H1 (cell line): ENCODE measurements at regions not wholly inside any gene's neighbourhood (a gene's known extent, or its start where the extent isn't known, plus 50 kb on each side); places are given as distances from the start of the nearest gene placed in this dataset.

Experiments used
- CTCF ChIA-PET: fragments of 300-600 bp; sonication (Branson Sonifier 250); formaldehyde crosslinking; loops from one replicate; lab custom pipeline; 2021; ENCODE audit not compliant: partially characterized antibody; lab: Charles Lee
- POLR2A ChIA-PET: fragments of 300-600 bp; sonication (Branson Sonifier 250); formaldehyde crosslinking; loops from one replicate; lab custom pipeline; 2021; ENCODE audit warnings: inconsistent platforms; ENCODE audit not compliant: partially characterized antibody; lab: Charles Lee
- DNase-seq, 2 experiments: peaks; one replicate each; pipeline versions ENCODE4 v3.0.0 to v3.0.0-alpha.2; 2010 to 2022; ENCODE audit warnings: low spot score in 2 of 2, low read depth in 1 of 2, mixed read lengths in 1 of 2
- FAIRE-seq: peaks from 2 replicates; lab custom pipeline; 2011; peaks lifted over from hg19 to GRCh38; lab: Jason Lieb, UNC
- H2AFZ ChIP-seq: 2 replicates; pipeline ENCODE4 v1.8.1; 2012; ENCODE audit warnings: low read length, inconsistent platforms
- H2AK5ac ChIP-seq: 2 replicates; pipeline ENCODE4 v1.6.1; 2013; ENCODE audit warnings: low read depth, low read length
- H2BK120ac ChIP-seq: replicated peaks from 2 replicates; pipeline ENCODE3; 2013; ENCODE audit warnings: low read depth, low read length, inconsistent platforms
- H2BK12ac ChIP-seq: 2 replicates; pipeline ENCODE4 v1.6.1; 2013; ENCODE audit warnings: low read depth, low read length
- H2BK15ac ChIP-seq: 2 replicates; pipeline ENCODE4 v1.6.1; 2013; ENCODE audit warnings: low read length
- H2BK20ac ChIP-seq: 2 replicates; pipeline ENCODE4 v1.6.1; 2013; ENCODE audit warnings: low read length
- H2BK5ac ChIP-seq: 2 replicates; pipeline ENCODE4 v1.6.1; 2013; ENCODE audit warnings: low read depth, low read length
- H3K14ac ChIP-seq: 2 replicates; pipeline ENCODE4 v1.6.1; 2013; ENCODE audit warnings: inconsistent platforms; ENCODE audit not compliant: insufficient read length
- H3K18ac ChIP-seq: 2 replicates; pipeline ENCODE4 v1.6.1; 2013; ENCODE audit warnings: low read length; ENCODE audit errors: extremely low read depth
- H3K23ac ChIP-seq: 2 replicates; pipeline ENCODE4 v1.6.1; 2013; ENCODE audit warnings: inconsistent platforms; ENCODE audit not compliant: insufficient read length
- H3K23me2 ChIP-seq: 2 replicates; pipeline ENCODE4 v1.6.1; 2013; ENCODE audit warnings: low read depth, low read length
- H3K27ac ChIP-seq: 2 replicates; pipeline ENCODE4 v1.6.1; 2011; ENCODE audit warnings: low read depth, low read length, inconsistent platforms
- H3K27me3 ChIP-seq, 4 experiments: replicated peaks in 1 of 4; 1 replicate in 1 of 4; 2 replicates in 3 of 4; pipeline versions ENCODE4 v1.6.1 to v1.8.1; 2011 to 2013; ENCODE audit warnings: low read length in 3 of 4, mild to moderate bottlenecking in 3 of 4, inconsistent platforms in 2 of 4, mixed read lengths in 2 of 4, moderate library complexity in 1 of 4; ENCODE audit not compliant: control insufficient read depth in 3 of 4, insufficient read depth in 3 of 4; ENCODE audit errors: extremely low read depth in 1 of 4
- H3K36me3 ChIP-seq, 4 experiments: 2 replicates each; pipeline versions ENCODE4 v1.6.1 to v1.8.1; 2011 to 2013; ENCODE audit warnings: mild to moderate bottlenecking in 4 of 4, low read length in 3 of 4, moderate library complexity in 2 of 4, control low read depth in 1 of 4, inconsistent platforms in 1 of 4; ENCODE audit not compliant: insufficient read depth in 4 of 4, control insufficient read depth in 2 of 4
- H3K4ac ChIP-seq: replicated peaks from 2 replicates; pipeline ENCODE3; 2013; ENCODE audit warnings: low read length, low read depth, mixed read lengths, inconsistent platforms; ENCODE audit not compliant: insufficient read length
- H3K4me1 ChIP-seq, 4 experiments: replicated peaks in 1 of 4; 1 replicate in 1 of 4; 2 replicates in 3 of 4; pipeline versions ENCODE4 v1.6.1 to v1.8.1; 2011 to 2013; ENCODE audit warnings: low read length in 3 of 4, inconsistent platforms in 2 of 4, mixed read lengths in 1 of 4; ENCODE audit not compliant: insufficient read depth in 4 of 4, control insufficient read depth in 3 of 4
- H3K4me2 ChIP-seq, 2 experiments: 2 replicates each; pipeline versions ENCODE4 v1.6.1 to v1.8.1; 2011 to 2013; ENCODE audit warnings: low read depth in 2 of 2, low read length in 2 of 2, control low read depth in 1 of 2, inconsistent platforms in 1 of 2, mild to moderate bottlenecking in 1 of 2; ENCODE audit not compliant: insufficient read depth in 1 of 2
- H3K4me3 ChIP-seq, 4 experiments: fragments of 200-600, 300-600 bp in 1 of 4; sonication (generic), shearing (Covaris generic), sonication (Bioruptor Twin) in 1 of 4; 2 replicates each; pipeline versions ENCODE4 v1.5.1 to v1.8.1; 2011 to 2016; ENCODE audit warnings: low read length in 4 of 4, low read depth in 3 of 4, control low read depth in 2 of 4, inconsistent platforms in 2 of 4, mild to moderate bottlenecking in 2 of 4, mixed read lengths in 1 of 4, moderate library complexity in 1 of 4; ENCODE audit not compliant: insufficient read depth in 2 of 4; ENCODE audit errors: extremely low read depth in 1 of 4
- H3K56ac ChIP-seq: replicated peaks from 2 replicates; pipeline ENCODE3; 2013; ENCODE audit warnings: low read depth, mild to moderate bottlenecking, mixed read lengths, low read length, inconsistent platforms; ENCODE audit not compliant: insufficient read length
- H3K79me1 ChIP-seq: 2 replicates; pipeline ENCODE4 v1.6.1; 2013; ENCODE audit warnings: low read depth, low read length, control low read depth
- H3K79me2 ChIP-seq, 2 experiments: 2 replicates each; pipeline versions ENCODE4 v1.6.1 to v1.8.1; 2012 to 2013; ENCODE audit warnings: low read length in 2 of 2, mild to moderate bottlenecking in 2 of 2, inconsistent platforms in 1 of 2; ENCODE audit not compliant: insufficient read depth in 2 of 2, control insufficient read depth in 1 of 2
- H3K9ac ChIP-seq, 4 experiments: replicated peaks in 1 of 4; 1 replicate in 1 of 4; 2 replicates in 3 of 4; pipeline versions ENCODE4 v1.6.1 to v1.8.1; 2011 to 2013; ENCODE audit warnings: low read depth in 3 of 4, low read length in 3 of 4, control low read depth in 2 of 4, mild to moderate bottlenecking in 2 of 4, moderate library complexity in 2 of 4, inconsistent platforms in 1 of 4; ENCODE audit errors: extremely low read depth in 1 of 4
- H3K9me3 ChIP-seq, 2 experiments: 2 replicates each; pipeline versions ENCODE4 v1.6.1 to v1.8.1; 2012 to 2013; ENCODE audit warnings: mild to moderate bottlenecking in 2 of 2, moderate library complexity in 2 of 2, control low read depth in 1 of 2, inconsistent platforms in 1 of 2, low read depth in 1 of 2, low read length in 1 of 2, mixed read lengths in 1 of 2; ENCODE audit not compliant: insufficient read depth in 2 of 2
- H4K20me1 ChIP-seq, 2 experiments: replicated peaks in 1 of 2; 2 replicates each; pipeline versions ENCODE3 to v1.8.1; 2011 to 2013; ENCODE audit warnings: inconsistent platforms in 2 of 2, low read length in 2 of 2, mild to moderate bottlenecking in 1 of 2; ENCODE audit not compliant: insufficient read depth in 2 of 2, control insufficient read depth in 1 of 2
- H4K5ac ChIP-seq: 2 replicates; pipeline ENCODE4 v1.6.1; 2013; ENCODE audit warnings: low read length, low read depth, mixed read lengths, inconsistent platforms; ENCODE audit not compliant: insufficient read length
- H4K8ac ChIP-seq: 2 replicates; pipeline ENCODE4 v1.8.0; 2013; ENCODE audit warnings: mild to moderate bottlenecking, moderate library complexity, low read length, inconsistent platforms; ENCODE audit not compliant: insufficient read depth; ENCODE audit errors: extremely low read depth
- H4K91ac ChIP-seq: replicated peaks from 2 replicates; pipeline ENCODE3; 2013; ENCODE audit warnings: low read length, mixed read lengths, inconsistent platforms; ENCODE audit not compliant: insufficient read length
- CBX5 ChIP-seq: fragments of 300-800, 300-1000 bp; sonication (generic); IDR thresholded peaks from 2 replicates; pipeline ENCODE4 v1.7.1; 2016; ENCODE audit warnings: antibody characterized with exemption, low read length, low read depth
- CHD1 ChIP-seq: IDR thresholded peaks from 2 replicates; pipeline ENCODE4 v1.6.1; 2012; ENCODE audit warnings: low read depth, low read length, improper control_type of control experiment
- GTF2F1 ChIP-seq: IDR thresholded peaks from 2 replicates; pipeline ENCODE4 v1.6.1; 2012; ENCODE audit warnings: low read depth, low read length, improper control_type of control experiment, borderline replicate concordance
- JUND ChIP-seq: IDR thresholded peaks from 2 replicates; pipeline ENCODE4 v1.6.1; 2011; ENCODE audit warnings: mild to moderate bottlenecking, improper control_type of control experiment, low read length
- KDM5A ChIP-seq: fragments of 200-600 bp; IDR thresholded peaks from 2 replicates; pipeline ENCODE4 v1.7.1; 2012; ENCODE audit warnings: mild to moderate bottlenecking, low read length, inconsistent platforms, mixed read lengths
- MAX ChIP-seq: IDR thresholded peaks from 2 replicates; pipeline ENCODE4 v1.6.1; 2012; ENCODE audit warnings: inconsistent platforms
- RBBP5 ChIP-seq: IDR thresholded peaks from 2 replicates; pipeline ENCODE4 v1.7.1; 2012; ENCODE audit warnings: low read depth, mild to moderate bottlenecking, inconsistent platforms, low read length, moderate library complexity, borderline replicate concordance
- RFX5 ChIP-seq: IDR thresholded peaks from 2 replicates; pipeline ENCODE4 v1.6.1; 2011; ENCODE audit warnings: low read depth, low read length, improper control_type of control experiment, borderline replicate concordance
- SIRT6 ChIP-seq: IDR thresholded peaks from one replicate; pipeline ENCODE4 v1.7.1; 2012; ENCODE audit warnings: low read length, inconsistent platforms
- SIX5 ChIP-seq: IDR thresholded peaks from 2 replicates; pipeline ENCODE4 v1.6.1; 2011; ENCODE audit warnings: mild to moderate bottlenecking, low read depth, low read length
- SUZ12 ChIP-seq: fragments of 200-600 bp; sonication (generic); IDR thresholded peaks from 2 replicates; pipeline ENCODE4 v1.6.1; 2012; ENCODE audit warnings: mild to moderate bottlenecking, inconsistent platforms, low read length, moderate library complexity, mixed read lengths
- TAF7 ChIP-seq: optimal IDR thresholded peaks from 2 replicates; pipeline ENCODE3; 2011; ENCODE audit warnings: low read depth, mild to moderate bottlenecking, inconsistent platforms, low read length, moderate library complexity, borderline replicate concordance
- WGBS, 2 experiments: shearing (Covaris generic) in 1 of 2; methylation state at CpG; one replicate each; pipeline versions ENCODE4 v1.1.6 to v1.1.7; 2013 to 2015; ENCODE audit warnings: low lambda C conversion rate in 2 of 2, mixed read lengths in 2 of 2, inconsistent platforms in 1 of 2, low coverage in 1 of 2, missing lambda C conversion rate in 1 of 2; ENCODE audit not compliant: insufficient replicate concordance in 2 of 2, insufficient coverage in 1 of 2, insufficient read length in 1 of 2; ENCODE audit errors: extremely low coverage in 1 of 2, missing lambda C conversion rate in 1 of 2; 5-methylcytosine and 5-hydroxymethylcytosine counted together

GRCh38 chr20:23267909-23268308 is 82.7 kb upstream of the NXT1 start:
- Histone ChIP-seq H3K79me1 (no peaks in the 10 kb centered on the region), H3K9ac (no peak overlapping the region), H2AFZ (no peak overlapping the region), H2BK12ac (no peak overlapping the region), H3K4me2 (no peak overlapping the region), H3K9me3 (peaks cover 8 to 20% of the 10 kb centered on the region in 2 experiments; a peak in 2 of 4 replicates), H3K23me2 (no peaks in the 10 kb centered on the region), H4K91ac (no peak overlapping the region), H3K4me1 (no peaks in the 10 kb centered on the region; a peak in 2 of 7 replicates), H2AK5ac (no peak overlapping the region), H4K8ac (no peak overlapping the region), H2BK15ac (no peak overlapping the region), H3K4ac (no peak overlapping the region), H4K20me1 (no peaks in the 10 kb centered on the region), H3K4me3 (no peak overlapping the region), H2BK5ac (no peak overlapping the region), H2BK120ac (no peak overlapping the region), H3K23ac (no peak overlapping the region), H4K5ac (no peak overlapping the region), H3K27ac (no peak overlapping the region), H3K56ac (no peak overlapping the region), H3K79me2 (no peaks in the 10 kb centered on the region), H3K27me3 (no peaks in the 10 kb centered on the region; a peak in 2 of 7 replicates), H2BK20ac (no peak overlapping the region), H3K18ac (no peak overlapping the region), H3K14ac (no peak overlapping the region), H3K36me3 (no peaks in the 10 kb centered on the region)
- CTCF ChIA-PET = interaction anchor here (0.5 to 1.6 kb wide), 3 partner anchors 22 to 418 kb away, joined by 3 to 4 read pairs (median 3); no protein-coding TSS in a partner anchor
- no peak for FAIRE-seq
- no peak for DNase-seq
- WGBS, 2 experiments = 79% methylated on average over 2 of the region's 2 CpGs; no CpG with 5 or more reads in 1 of the 2 experiments
- POLR2A ChIA-PET = no interaction called here
- TF ChIP-seq JUND (no peak), RBBP5 (no peak), MAX (no peak), RFX5 (no peak), CHD1 (no peak), CBX5 (no peak), SIRT6 (no peak), SIX5 (no peak), TAF7 (no peak), GTF2F1 (no peak), SUZ12 (no peak), KDM5A (no peak)
